Activated CD8-positive, alpha-beta T cell treated with anti-CD3 and anti-CD28 coated beads for 36 hours (primary cell): ENCODE measurements at regions not wholly inside any gene's neighbourhood (a gene's known extent, or its start where the extent isn't known, plus 50 kb on each side); places are given as distances from the start of the nearest gene placed in this dataset.

Experiments
- ATAC-seq: fragments of 200-7000 bp; cut with Tn5 transposase; one replicate; pipeline ENCODE4 v1.10.0; 2021; ENCODE audit warnings: mild to moderate bottlenecking, moderate library complexity
- CTCF ChIA-PET: fragments of 350-600 bp; sonication (Branson Sonifier 250); formaldehyde crosslinking; loops from one replicate; lab custom pipeline; 2021; ENCODE audit warnings: antibody characterized with exemption; lab: Charles Lee
- POLR2A ChIA-PET: fragments of 350-600 bp; sonication (Branson Sonifier 250); formaldehyde crosslinking; loops from one replicate; lab custom pipeline; 2021; ENCODE audit warnings: antibody characterized with exemption; lab: Charles Lee
- DNase-seq: peaks from one replicate; pipeline ENCODE4 v3.0.0-alpha.2; 2020
- H3K27ac Mint-ChIP-seq: one replicate; pipeline ENCODE4 v1.8.0; 2021; ENCODE audit warnings: mild to moderate bottlenecking, mixed read lengths
- H3K27me3 Mint-ChIP-seq: one replicate; pipeline ENCODE4 v1.8.0; 2021; ENCODE audit warnings: mixed read lengths
- H3K36me3 Mint-ChIP-seq: one replicate; pipeline ENCODE4 v1.8.0; 2021; ENCODE audit warnings: low read depth, mixed read lengths
- H3K4me1 Mint-ChIP-seq: one replicate; pipeline ENCODE4 v1.8.0; 2021; ENCODE audit warnings: low read depth, mixed read lengths
- H3K4me3 Mint-ChIP-seq: one replicate; pipeline ENCODE4 v1.8.0; 2021; ENCODE audit warnings: mild to moderate bottlenecking, moderate library complexity, mixed read lengths
- H3K9me3 Mint-ChIP-seq: one replicate; pipeline ENCODE4 v1.8.0; 2021; ENCODE audit warnings: mixed read lengths
- CTCF ChIP-seq: fragments of 200-600 bp; IDR thresholded peaks from one replicate; pipeline ENCODE4 v1.8.0; 2022; ENCODE audit warnings: antibody characterized with exemption, mild to moderate bottlenecking
- intact Hi-C: fragments of 100-400 bp; cut with micrococcal nuclease; formaldehyde crosslinking; loops from one replicate; pipeline ENCODE4 v1.10.0; 2022

GRCh38 chr21:38920631-38921398 lies 115.1 kb downstream of the ETS2 start:
- Mint-ChIP-seq H3K9me3 (peaks cover 4% of the 10 kb centered on the region), H3K27ac (no peak overlapping the region), H3K4me1 (no peaks in the 10 kb centered on the region), H3K27me3 (peaks cover 20% of the 10 kb centered on the region), H3K4me3 (no peak overlapping the region), H3K36me3 (no peaks in the 10 kb centered on the region)
- intact Hi-C loops: no loop called here
- ATAC-seq: no peak
- TF ChIP-seq CTCF: no peak
- POLR2A ChIA-PET: no interaction called here
- DNase-seq: no peak
- CTCF ChIA-PET: interaction anchor here (0.8 kb wide), 1 partner anchor 39 kb away, joined by 3 read pairs; no protein-coding TSS in a partner anchor

- ChIA-PET POLR2A (no interaction called here), CTCF (no interaction called here)
- Mint-ChIP-seq H3K36me3 (no peaks in the 10 kb centered on the region), H3K4me1 (no peaks in the 10 kb centered on the region), H3K27ac (no peak overlapping the region), H3K27me3 (peaks cover 17% of the 10 kb centered on the region), H3K9me3 (peaks cover 4% of the 10 kb centered on the region), H3K4me3 (no peak overlapping the region)
- ATAC-seq (no peak), DNase-seq (no peak)
- intact Hi-C loops: no loop called here
- no peak for TF ChIP-seq CTCF
These were observed 113.0 kb downstream of the ETS2 start for GRCh38 chr21:38918607-38919346.

DNA sequence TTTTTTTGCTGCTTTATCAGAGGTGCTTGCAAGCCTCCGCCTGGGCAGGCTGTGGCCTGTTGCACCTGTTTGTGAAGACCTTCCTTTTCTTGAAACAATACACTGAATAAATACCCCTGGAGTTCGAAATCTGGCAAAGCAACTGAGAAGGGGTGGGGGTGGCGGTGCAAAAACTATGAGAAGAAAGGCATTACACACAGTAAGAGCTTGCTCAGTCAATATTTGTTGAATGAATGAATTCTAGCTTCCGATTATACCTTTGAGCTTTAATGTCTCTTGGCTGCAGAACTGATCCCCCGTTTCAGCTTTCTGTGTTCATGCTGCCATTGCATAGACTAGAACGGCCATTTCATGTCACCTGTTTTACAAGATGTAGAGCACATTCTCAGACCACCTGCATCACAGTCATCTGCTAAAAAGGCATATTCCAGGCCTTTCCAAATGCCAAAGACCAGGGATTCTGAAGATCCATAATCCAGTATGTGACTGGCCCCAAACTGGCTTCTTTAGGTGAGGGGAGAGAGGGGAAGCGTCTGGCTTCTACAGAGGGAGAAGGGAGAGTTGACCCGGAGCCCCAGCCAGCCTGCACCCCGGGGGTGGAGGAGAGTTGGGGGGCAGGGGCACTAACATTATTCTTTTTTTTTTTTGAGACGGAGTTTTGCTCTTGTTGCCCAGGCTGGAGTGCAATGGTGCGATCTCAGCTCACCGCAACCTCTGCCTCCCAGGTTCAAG lies 111.5 kb downstream of the ETS2 start:
- H3K9me3 Mint-ChIP-seq: peaks cover under 1% of the 10 kb centered on the region
- H3K4me3 Mint-ChIP-seq: no peak overlapping the region
- ChIA-PET CTCF (no interaction called here), POLR2A (no interaction called here)
- H3K27ac Mint-ChIP-seq: no peak overlapping the region
- no peak for TF ChIP-seq CTCF
- intact Hi-C loops: no loop called here
- ATAC-seq (no peak), DNase-seq (no peak)
- no peaks in the 10 kb centered on the region for H3K36me3 Mint-ChIP-seq
- H3K27me3 Mint-ChIP-seq: peaks cover 12% of the 10 kb centered on the region
- no peaks in the 10 kb centered on the region for H3K4me1 Mint-ChIP-seq

GRCh38 chr21:38916214-38916964 lies 110.7 kb downstream of the ETS2 start:
- POLR2A ChIA-PET: no interaction called here
- ATAC-seq: no peak
- peaks cover under 1% of the 10 kb centered on the region for H3K4me1 Mint-ChIP-seq
- peaks cover 9% of the 10 kb centered on the region for H3K27me3 Mint-ChIP-seq
- no peaks in the 10 kb centered on the region for H3K36me3 Mint-ChIP-seq
- no peak overlapping the region for H3K4me3 Mint-ChIP-seq
- intact Hi-C loops: no loop called here
- CTCF ChIA-PET: interaction anchor here (1.0 kb wide), 1 partner anchor 43 kb away, joined by 3 read pairs; no protein-coding TSS in a partner anchor
- no peak for TF ChIP-seq CTCF
- DNase-seq: no peak
- H3K9me3 Mint-ChIP-seq: no peaks in the 10 kb centered on the region
- H3K27ac Mint-ChIP-seq: no peak overlapping the region
